ENCODE measurements at regions not wholly inside any gene's neighbourhood (a gene's known extent, or its start where the extent isn't known, plus 50 kb on each side); places are given as distances from the start of the nearest gene placed in this dataset.

- no peaks in the 10 kb centered on the region for H3K27me3 ChIP-seq
- no peak for DNase-seq (ENCODE audit: extremely low spot score)
- TF ChIP-seq EP300 (IDR thresholded peaks at IDR 0.05) (no peak), POLR2A (IDR thresholded peaks at IDR 0.05; ENCODE audit: low read depth) (no peak), POLR2AphosphoS5 (IDR thresholded peaks at IDR 0.05) (no peak)
- TF ChIP-seq, protein P1, sequence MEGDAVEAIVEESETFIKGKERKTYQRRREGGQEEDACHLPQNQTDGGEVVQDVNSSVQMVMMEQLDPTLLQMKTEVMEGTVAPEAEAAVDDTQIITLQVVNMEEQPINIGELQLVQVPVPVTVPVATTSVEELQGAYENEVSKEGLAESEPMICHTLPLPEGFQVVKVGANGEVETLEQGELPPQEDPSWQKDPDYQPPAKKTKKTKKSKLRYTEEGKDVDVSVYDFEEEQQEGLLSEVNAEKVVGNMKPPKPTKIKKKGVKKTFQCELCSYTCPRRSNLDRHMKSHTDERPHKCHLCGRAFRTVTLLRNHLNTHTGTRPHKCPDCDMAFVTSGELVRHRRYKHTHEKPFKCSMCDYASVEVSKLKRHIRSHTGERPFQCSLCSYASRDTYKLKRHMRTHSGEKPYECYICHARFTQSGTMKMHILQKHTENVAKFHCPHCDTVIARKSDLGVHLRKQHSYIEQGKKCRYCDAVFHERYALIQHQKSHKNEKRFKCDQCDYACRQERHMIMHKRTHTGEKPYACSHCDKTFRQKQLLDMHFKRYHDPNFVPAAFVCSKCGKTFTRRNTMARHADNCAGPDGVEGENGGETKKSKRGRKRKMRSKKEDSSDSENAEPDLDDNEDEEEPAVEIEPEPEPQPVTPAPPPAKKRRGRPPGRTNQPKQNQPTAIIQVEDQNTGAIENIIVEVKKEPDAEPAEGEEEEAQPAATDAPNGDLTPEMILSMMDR (IDR thresholded peaks at IDR 0.05), result no peak
- H3K4me1 ChIP-seq, result no peaks in the 10 kb centered on the region
- no peaks in the 10 kb centered on the region for H3K36me3 ChIP-seq
- H3K27ac ChIP-seq (replicated peaks in 1 of 4), result no peak overlapping the region
- WGBS, result 32% methylated on average over 2 of the region's 2 CpGs
- H3K9me3 ChIP-seq, result no peaks in the 10 kb centered on the region
- no peak overlapping the region for H3K4me3 ChIP-seq
- intact Hi-C loops (cut with DNase I), result no loop called here
Observed at GRCh38 chr18:51824746-51825145, 515.3 kb upstream of the DCC start.

GRCh38 chr18:51833850-51834249 lies 506.1 kb upstream of the DCC start:
- Histone ChIP-seq H3K36me3 (no peaks in the 10 kb centered on the region), H3K4me1 (no peaks in the 10 kb centered on the region), H3K9me3 (no peaks in the 10 kb centered on the region), H3K27me3 (no peaks in the 10 kb centered on the region), H3K27ac (replicated peaks in 1 of 4) (no peak overlapping the region), H3K4me3 (no peak overlapping the region)
- intact Hi-C loops (cut with DNase I), result no loop called here
- DNase-seq (ENCODE audit: extremely low spot score), result no peak
- TF ChIP-seq POLR2A (IDR thresholded peaks at IDR 0.05; ENCODE audit: low read depth) (no peak), POLR2AphosphoS5 (IDR thresholded peaks at IDR 0.05) (no peak), EP300 (IDR thresholded peaks at IDR 0.05) (no peak)
- TF ChIP-seq, protein P1 (IDR thresholded peaks at IDR 0.05), result no peak
- WGBS, result 63% methylated on average over 6 of the region's 6 CpGs

DNA sequence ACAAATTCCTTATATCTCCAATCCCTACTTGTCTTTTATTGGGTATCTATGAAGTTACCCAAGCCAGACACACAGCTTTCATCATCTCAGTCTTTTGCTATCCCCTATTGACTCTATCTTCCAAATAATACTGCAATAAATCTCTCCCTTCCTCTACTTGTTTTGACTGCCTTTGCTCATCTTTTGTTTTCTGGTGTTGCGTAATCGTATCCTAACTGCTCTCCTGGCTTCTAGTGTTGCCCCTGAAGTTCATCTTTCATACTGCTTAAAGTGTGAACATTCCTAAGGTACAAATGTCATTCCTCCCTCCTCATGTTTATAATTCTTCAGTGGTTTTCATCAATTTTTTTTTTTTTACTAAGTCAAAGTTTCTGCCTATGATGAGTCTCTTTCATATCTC lies 491.3 kb upstream of the DCC start:
- WGBS, result 91% methylated on average over 2 of the region's 2 CpGs
- no peak for DNase-seq (ENCODE audit: extremely low spot score)
- Histone ChIP-seq H3K9me3 (peaks cover 0 to 9% (median 2%) of the 10 kb centered on the region in 4 donors), H3K36me3 (no peaks in the 10 kb centered on the region), H3K27me3 (no peaks in the 10 kb centered on the region), H3K27ac (replicated peaks in 1 of 4) (no peak overlapping the region), H3K4me1 (no peaks in the 10 kb centered on the region), H3K4me3 (no peak overlapping the region)
- intact Hi-C loops (cut with DNase I), result no loop called here
- TF ChIP-seq EP300 (IDR thresholded peaks at IDR 0.05), result no peak
- TF ChIP-seq POLR2A (IDR thresholded peaks at IDR 0.05; ENCODE audit: low read depth), result no peak
- no peak for TF ChIP-seq POLR2AphosphoS5 (IDR thresholded peaks at IDR 0.05)
- TF ChIP-seq, protein P1 (IDR thresholded peaks at IDR 0.05), result no peak

DNA sequence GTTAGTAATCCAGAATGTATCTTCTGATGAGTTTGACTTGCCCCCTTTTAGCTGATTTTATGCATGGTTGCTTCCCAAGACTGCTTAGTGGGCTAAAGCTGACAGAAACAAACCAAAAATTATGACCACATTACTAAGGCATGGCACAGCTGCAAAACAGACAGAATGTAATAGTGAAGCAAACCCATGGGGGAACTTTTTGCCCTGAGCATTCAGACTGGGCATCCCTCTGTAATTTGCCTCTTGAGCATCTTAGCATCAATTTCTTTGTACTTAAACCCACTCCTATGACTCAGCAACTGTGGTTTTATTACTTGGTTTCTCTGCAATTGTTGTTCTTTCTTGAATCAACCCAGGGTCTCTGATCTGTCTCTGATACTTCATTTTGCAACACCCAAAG lies 487.3 kb upstream of the DCC start:
- Histone ChIP-seq H3K27me3 (no peaks in the 10 kb centered on the region), H3K27ac (replicated peaks in 1 of 4) (no peak overlapping the region), H3K4me1 (no peaks in the 10 kb centered on the region), H3K36me3 (no peaks in the 10 kb centered on the region), H3K9me3 (peaks cover 0 to 4% (median 0%) of the 10 kb centered on the region in 4 donors), H3K4me3 (no peak overlapping the region)
- intact Hi-C loops (cut with DNase I), result no loop called here
- no peak for DNase-seq (ENCODE audit: extremely low spot score)
- TF ChIP-seq POLR2AphosphoS5 (IDR thresholded peaks at IDR 0.05), result no peak
- TF ChIP-seq EP300 (IDR thresholded peaks at IDR 0.05), result no peak
- TF ChIP-seq, protein P1 (IDR thresholded peaks at IDR 0.05), result no peak
- no peak for TF ChIP-seq POLR2A (IDR thresholded peaks at IDR 0.05; ENCODE audit: low read depth)

DNA sequence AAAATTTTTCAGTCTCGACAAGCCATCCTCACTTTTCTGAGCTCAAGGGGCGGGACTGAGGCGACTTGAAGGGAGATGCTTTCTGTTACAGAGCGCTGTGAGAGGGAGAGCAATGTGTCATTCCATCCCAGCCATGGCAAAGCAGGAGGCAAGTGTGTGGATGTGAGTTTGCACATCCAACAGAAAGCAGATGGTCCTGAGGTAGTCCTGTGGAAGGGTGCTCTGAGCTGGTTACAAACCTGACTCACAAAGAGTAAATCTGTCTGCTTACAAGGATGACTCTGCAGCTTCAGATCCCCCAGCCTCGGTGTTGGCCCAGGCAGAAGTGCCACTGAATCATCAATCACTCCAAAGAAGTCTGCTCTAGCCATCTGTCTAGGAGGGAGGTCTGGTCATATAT lies 482.0 kb upstream of the DCC start:
- no peak overlapping the region for H3K4me3 ChIP-seq
- intact Hi-C loops (cut with DNase I), result no loop called here
- no peak overlapping the region for H3K27ac ChIP-seq (replicated peaks in 1 of 4)
- DNase-seq (ENCODE audit: extremely low spot score), result no peak
- H3K36me3 ChIP-seq, result no peaks in the 10 kb centered on the region
- no peaks in the 10 kb centered on the region for H3K27me3 ChIP-seq
- 51% methylated on average over 5 of the region's 5 CpGs for WGBS
- no peak for TF ChIP-seq POLR2A (IDR thresholded peaks at IDR 0.05; ENCODE audit: low read depth)
- no peak for TF ChIP-seq POLR2AphosphoS5 (IDR thresholded peaks at IDR 0.05)
- TF ChIP-seq EP300 (IDR thresholded peaks at IDR 0.05), result no peak
- TF ChIP-seq, protein P1 (IDR thresholded peaks at IDR 0.05), result no peak
- H3K4me1 ChIP-seq, result no peaks in the 10 kb centered on the region
- no peaks in the 10 kb centered on the region for H3K9me3 ChIP-seq

Measured in esophagus muscularis mucosa (tissue), 4 donors.